ENCODE measurements at regions not wholly inside any gene's neighbourhood (a gene's known extent, or its start where the extent isn't known, plus 50 kb on each side); places are given as distances from the start of the nearest gene placed in this dataset.

GRCh38 chr3:107077391-107077790 lies 299.8 kb upstream of the CCDC54 start:
- TF ChIP-seq CTCF (IDR thresholded peaks at IDR 0.05): no peak
- TF ChIP-seq POLR2AphosphoS5 (IDR thresholded peaks at IDR 0.05): no peak
- TF ChIP-seq EP300 (IDR thresholded peaks at IDR 0.05; ENCODE audit: low read depth): no peak
- no peak for TF ChIP-seq POLR2A (IDR thresholded peaks at IDR 0.05)

Data from transverse colon (tissue), 4 donors.